Left forelimb (tissue), 1 donor: ENCODE measurements at regions not wholly inside any gene's neighbourhood (a gene's known extent, or its start where the extent isn't known, plus 50 kb on each side); places are given as distances from the start of the nearest gene placed in this dataset.
A peak's percentile ranks its signal among the peaks of the same experiment; 100 is the strongest.

ENCODE experiments used
- DNase-seq: peaks from one replicate; pipeline ENCODE4 v3.0.0-alpha.2; 2018; ENCODE audit warnings: low spot score

- no peak for DNase-seq
Measured at GRCh38 chr4:77367638-77368037, 210.6 kb downstream of the CCNG2 start.

GRCh38 chr4:77372375-77372774, 215.4 kb downstream of the CCNG2 start:
- no peak for DNase-seq

- no peak for DNase-seq
Measured at GRCh38 chr4:77375866-77376607, 219.0 kb downstream of the CCNG2 start.

- no peak for DNase-seq
Measured at GRCh38 chr4:77376788-77377460, 219.9 kb downstream of the CCNG2 start.

- no peak for DNase-seq
Measured at GRCh38 chr4:77384094-77384493, 221.5 kb upstream of the CXCL13 start.

GRCh38 chr4:77385124-77385969, 220.3 kb upstream of the CXCL13 start:
- DNase-seq = peak; percentile 71

GRCh38 chr4:77393996-77394395, 211.6 kb upstream of the CXCL13 start:
- no peak for DNase-seq

- DNase-seq = no peak
Measured at GRCh38 chr4:77395481-77395880, 210.1 kb upstream of the CXCL13 start.

GRCh38 chr4:77398256-77398655, 207.4 kb upstream of the CXCL13 start:
- DNase-seq = no peak

- no peak for DNase-seq
Measured at GRCh38 chr4:77399831-77400230, 205.8 kb upstream of the CXCL13 start.

- DNase-seq = no peak
Measured at GRCh38 chr4:77413766-77414165, 191.9 kb upstream of the CXCL13 start.

- DNase-seq = no peak
Measured at GRCh38 chr4:77415689-77416088, 189.9 kb upstream of the CXCL13 start.

GRCh38 chr4:77418333-77418732, 187.3 kb upstream of the CXCL13 start:
- no peak for DNase-seq

- DNase-seq = no peak
Measured at GRCh38 chr4:77430847-77431246, 174.8 kb upstream of the CXCL13 start.

- no peak for DNase-seq
Measured at GRCh38 chr4:77431546-77431945, 174.1 kb upstream of the CXCL13 start.

- DNase-seq = no peak
Measured at GRCh38 chr4:77432717-77433417, 172.8 kb upstream of the CXCL13 start.

GRCh38 chr4:77433418-77433733, 172.2 kb upstream of the CXCL13 start:
- DNase-seq = no peak

GRCh38 chr4:77434299-77435092, 171.1 kb upstream of the CXCL13 start:
- no peak for DNase-seq

GRCh38 chr4:77437079-77437478, 168.5 kb upstream of the CXCL13 start:
- no peak for DNase-seq

GRCh38 chr4:77438549-77438948, 167.1 kb upstream of the CXCL13 start:
- DNase-seq = no peak

- no peak for DNase-seq
Measured at GRCh38 chr4:77443941-77444340, 161.7 kb upstream of the CXCL13 start.

- DNase-seq = no peak
Measured at GRCh38 chr4:77445823-77446222, 159.8 kb upstream of the CXCL13 start.
